ENCODE measurements at regions not wholly inside any gene's neighbourhood (a gene's known extent, or its start where the extent isn't known, plus 50 kb on each side); places are given as distances from the start of the nearest gene placed in this dataset.
"Not testable (repeated sequence)": the region's sequence is repeated elsewhere in the genome, so short reads cannot be mapped to it uniquely, and the experiment has no call there.

GRCh38 chr15:95043236-95043932 lies 812.0 kb downstream of the MCTP2 start:
- not testable (repeated sequence) for TF ChIP-seq CTCF (optimal IDR thresholded peaks at IDR 0.05 in 1 of 3, IDR thresholded peaks at IDR 0.05 in 1 of 3, conservative IDR thresholded peaks at IDR 0.05 in 1 of 3; ENCODE audit: extremely low read depth in 1 of 3, insufficient read depth in 2 of 3, low read length in 3 of 3); EZH2 (IDR thresholded peaks at IDR 0.05; ENCODE audit: low read length)

Data from keratinocyte (primary cell).